Muscle of leg (tissue), 3 donors: ENCODE measurements at regions not wholly inside any gene's neighbourhood (a gene's known extent, or its start where the extent isn't known, plus 50 kb on each side); places are given as distances from the start of the nearest gene placed in this dataset.

Experiments used
- DNase-seq: peaks from one replicate; pipeline ENCODE4 v3.0.0; 2013
- H3K27ac ChIP-seq: one replicate; pipeline ENCODE4 v1.5.1; 2013; ENCODE audit warnings: mild to moderate bottlenecking, low read length, control low read depth
- H3K27me3 ChIP-seq: one replicate; pipeline ENCODE4 v1.6.1; 2013; ENCODE audit warnings: low read length; ENCODE audit not compliant: control insufficient read depth, insufficient read depth
- H3K36me3 ChIP-seq: one replicate; pipeline ENCODE4 v1.6.1; 2013; ENCODE audit warnings: low read length; ENCODE audit not compliant: control insufficient read depth, insufficient read depth
- H3K4me1 ChIP-seq: one replicate; pipeline ENCODE4 v1.6.1; 2013; ENCODE audit warnings: low read length; ENCODE audit not compliant: control insufficient read depth, insufficient read depth
- H3K4me3 ChIP-seq: one replicate; pipeline ENCODE4 v1.5.1; 2013; ENCODE audit warnings: low read length, control low read depth
- H3K9me3 ChIP-seq: replicated peaks from 2 replicates; pipeline ENCODE4 v1.6.1; 2013; ENCODE audit warnings: low read depth, low read length; ENCODE audit not compliant: control insufficient read depth
- WGBS: methylation state at CpG from one replicate; pipeline ENCODE4 v1.1.5; 2013; ENCODE audit warnings: missing lambda C conversion rate; ENCODE audit not compliant: insufficient coverage; 5-methylcytosine and 5-hydroxymethylcytosine counted together

DNA sequence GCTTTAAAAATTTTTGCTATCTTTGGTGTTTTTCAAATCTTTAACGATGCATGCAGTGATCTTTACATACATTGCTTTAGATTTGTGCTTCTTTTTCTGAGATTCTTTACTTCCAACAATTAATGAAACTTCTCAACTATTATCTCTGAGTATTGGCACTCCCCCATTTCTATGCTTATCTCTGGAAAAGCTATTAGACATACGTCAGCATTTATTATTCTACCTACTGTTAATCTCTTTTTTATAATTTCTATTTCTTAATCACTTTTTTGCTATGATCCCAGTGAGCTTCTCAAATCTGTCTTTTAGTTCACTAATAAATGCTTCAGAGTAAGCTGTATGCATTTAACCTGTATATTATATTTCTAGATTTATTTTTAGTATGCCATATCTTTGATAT, 264.2 kb upstream of the TFAP2D start:
- no peaks in the 10 kb centered on the region for H3K27me3 ChIP-seq
- no peaks in the 10 kb centered on the region for H3K9me3 ChIP-seq
- H3K4me1 ChIP-seq = no peaks in the 10 kb centered on the region
- H3K36me3 ChIP-seq = no peaks in the 10 kb centered on the region
- H3K27ac ChIP-seq = no peak overlapping the region
- no peak overlapping the region for H3K4me3 ChIP-seq
- no CpG with 5 or more reads among the region's 2 CpGs for WGBS
- DNase-seq = no peak

DNA sequence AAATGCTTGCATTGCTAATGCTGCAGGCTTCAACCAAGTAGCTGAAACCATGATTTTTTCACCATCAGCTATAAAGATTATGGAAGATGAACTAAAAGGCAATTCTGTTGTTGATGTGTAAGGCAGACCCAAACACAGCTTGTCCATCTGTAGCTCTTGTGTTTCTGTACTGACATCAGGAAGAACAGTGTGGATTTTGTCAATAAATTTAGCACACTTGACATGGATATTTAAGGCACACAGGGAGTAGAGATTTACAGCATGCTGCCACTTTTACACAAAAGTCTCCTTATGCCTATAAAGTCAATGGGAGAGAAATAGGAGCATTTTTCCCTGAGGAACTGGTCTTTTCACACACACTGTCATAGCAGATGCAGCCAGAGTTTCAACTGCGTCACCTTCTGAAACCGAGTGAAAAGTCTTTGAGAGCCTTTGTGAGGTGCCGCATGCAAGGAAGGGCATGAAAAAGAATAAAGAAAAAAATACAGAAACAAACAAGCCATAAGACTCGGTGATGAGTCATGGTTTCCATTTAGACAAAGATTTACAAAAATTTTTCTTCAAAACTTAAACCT, 261.4 kb upstream of the TFAP2D start:
- no CpG with 5 or more reads among the region's 4 CpGs for WGBS
- no peak for DNase-seq
- H3K27me3 ChIP-seq = no peaks in the 10 kb centered on the region

DNA sequence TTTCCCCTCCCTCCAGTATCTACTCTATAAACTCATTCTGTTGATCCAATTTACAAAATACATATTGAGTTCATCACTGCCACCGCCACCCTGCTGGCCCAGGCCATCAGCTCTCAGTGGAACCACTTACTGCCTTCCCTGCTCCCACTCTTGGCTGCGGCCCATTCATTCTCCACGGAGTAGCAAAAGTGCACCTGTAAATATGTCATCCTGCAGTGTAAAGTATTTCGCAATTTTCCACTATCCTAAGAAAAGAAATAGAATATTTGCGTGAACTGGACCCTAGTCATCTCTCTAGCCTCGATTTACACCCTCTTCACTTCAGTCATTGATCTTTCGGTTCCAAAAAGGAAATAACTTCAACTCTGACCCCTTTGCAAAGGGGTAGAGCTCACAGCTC, 258.3 kb upstream of the TFAP2D start:
- DNase-seq = peak; percentile 6
- Histone ChIP-seq H3K9me3 (no peaks in the 10 kb centered on the region), H3K4me3 (no peak overlapping the region), H3K4me1 (no peaks in the 10 kb centered on the region), H3K36me3 (no peaks in the 10 kb centered on the region), H3K27ac (no peak overlapping the region), H3K27me3 (no peaks in the 10 kb centered on the region)
- WGBS = 88% methylated on average over 1 of the region's 7 CpGs

More for the DNA sequence above, 261.4 kb upstream of the TFAP2D start:
- Histone ChIP-seq H3K36me3 (no peaks in the 10 kb centered on the region), H3K4me1 (no peaks in the 10 kb centered on the region), H3K4me3 (no peak overlapping the region), H3K27ac (no peak overlapping the region), H3K9me3 (no peaks in the 10 kb centered on the region)

DNA sequence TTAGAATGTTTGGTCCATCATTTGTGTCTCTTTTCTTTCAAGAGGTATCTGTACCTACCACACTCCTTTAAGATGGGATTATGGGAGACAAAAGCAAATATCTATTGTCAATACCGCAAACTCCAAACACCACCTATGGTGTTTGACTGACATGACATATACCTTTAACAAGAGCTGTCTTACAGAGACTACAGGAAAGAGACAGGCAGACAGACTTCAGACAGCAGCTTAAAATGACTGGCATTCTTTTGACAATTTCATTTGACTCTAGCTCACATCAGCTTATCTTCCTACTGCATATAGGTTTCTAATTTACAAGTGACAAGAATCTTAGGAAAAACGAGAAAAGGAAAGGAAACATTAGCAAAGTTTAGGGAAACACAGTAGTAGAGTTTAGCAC, 256.0 kb upstream of the TFAP2D start:
- H3K4me3 ChIP-seq = no peak overlapping the region
- H3K27ac ChIP-seq = no peak overlapping the region
- WGBS = no CpG with 5 or more reads among the region's 2 CpGs
- H3K36me3 ChIP-seq = no peaks in the 10 kb centered on the region
- no peaks in the 10 kb centered on the region for H3K9me3 ChIP-seq
- no peaks in the 10 kb centered on the region for H3K27me3 ChIP-seq
- no peaks in the 10 kb centered on the region for H3K4me1 ChIP-seq
- no peak for DNase-seq

DNA sequence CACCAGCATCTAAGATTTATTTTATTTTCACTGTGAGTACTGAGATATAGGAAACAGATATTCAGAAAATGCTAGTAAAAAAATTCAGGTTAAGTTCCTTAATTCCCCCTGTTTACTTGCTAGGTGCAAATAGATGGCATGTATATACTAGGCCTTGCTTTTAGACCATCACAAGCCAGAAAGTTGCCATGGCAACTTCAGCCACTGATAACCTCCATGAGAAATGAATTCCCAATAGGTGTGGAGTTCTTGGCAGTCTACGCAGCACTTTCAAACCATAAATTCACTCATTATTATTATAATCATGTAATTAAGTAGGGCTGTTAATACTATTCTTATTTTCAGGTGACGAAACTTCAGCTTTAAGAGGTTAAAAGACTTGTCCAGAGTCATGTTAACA, 251.6 kb upstream of the TFAP2D start:
- Histone ChIP-seq H3K9me3 (no peaks in the 10 kb centered on the region), H3K4me1 (no peaks in the 10 kb centered on the region), H3K27ac (no peak overlapping the region), H3K36me3 (no peaks in the 10 kb centered on the region), H3K4me3 (no peak overlapping the region), H3K27me3 (no peaks in the 10 kb centered on the region)
- no CpG with 5 or more reads among the region's 2 CpGs for WGBS
- no peak for DNase-seq

DNA sequence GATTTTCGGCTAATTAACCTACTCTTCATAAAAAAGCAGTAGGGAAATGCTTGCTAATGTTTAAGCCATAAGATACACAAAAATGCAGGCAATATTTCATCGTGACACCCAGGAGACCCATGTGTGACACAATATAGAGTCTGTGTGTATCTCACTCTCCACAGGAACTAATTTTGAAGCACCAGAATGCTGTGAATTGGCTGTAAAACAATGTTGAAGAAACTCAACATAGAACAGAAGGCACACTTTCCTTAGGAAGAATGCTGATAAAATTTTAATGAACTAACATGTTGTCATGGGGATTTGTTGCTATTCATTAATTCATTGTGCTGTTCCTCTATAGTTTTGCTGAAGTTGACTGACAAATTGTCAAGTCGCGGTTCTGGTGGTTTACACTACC, 249.4 kb upstream of the TFAP2D start:
- WGBS = no CpG with 5 or more reads among the region's 4 CpGs
- no peaks in the 10 kb centered on the region for H3K36me3 ChIP-seq

DNA sequence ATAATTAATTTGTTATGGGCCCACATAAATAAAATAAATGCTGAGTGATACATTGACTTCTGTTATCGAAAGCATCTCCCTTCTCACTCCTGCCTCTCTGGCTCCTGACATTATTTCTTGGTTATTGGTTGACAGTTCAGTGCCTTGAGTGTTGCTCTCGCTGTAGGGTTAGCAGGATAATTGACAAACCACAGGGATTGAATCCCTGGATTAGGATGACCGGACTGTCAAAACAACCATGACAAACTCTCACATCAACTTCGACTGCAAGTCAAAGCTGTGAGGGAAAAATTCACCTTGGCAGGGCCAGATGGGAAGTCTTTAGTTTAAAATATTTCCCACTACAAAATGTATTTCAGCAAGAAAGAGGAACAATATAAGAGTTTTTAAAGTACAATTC, 245.4 kb upstream of the TFAP2D start:
- WGBS = no CpG with 5 or more reads among the region's 4 CpGs
- Histone ChIP-seq H3K27me3 (no peaks in the 10 kb centered on the region), H3K36me3 (no peaks in the 10 kb centered on the region), H3K4me1 (no peaks in the 10 kb centered on the region), H3K27ac (no peak overlapping the region), H3K9me3 (no peaks in the 10 kb centered on the region), H3K4me3 (no peak overlapping the region)
- no peak for DNase-seq

More for the DNA sequence above, 249.4 kb upstream of the TFAP2D start:
- H3K9me3 ChIP-seq = no peaks in the 10 kb centered on the region
- DNase-seq = no peak
- no peak overlapping the region for H3K27ac ChIP-seq
- no peaks in the 10 kb centered on the region for H3K4me1 ChIP-seq
- no peak overlapping the region for H3K4me3 ChIP-seq
- no peaks in the 10 kb centered on the region for H3K27me3 ChIP-seq

DNA sequence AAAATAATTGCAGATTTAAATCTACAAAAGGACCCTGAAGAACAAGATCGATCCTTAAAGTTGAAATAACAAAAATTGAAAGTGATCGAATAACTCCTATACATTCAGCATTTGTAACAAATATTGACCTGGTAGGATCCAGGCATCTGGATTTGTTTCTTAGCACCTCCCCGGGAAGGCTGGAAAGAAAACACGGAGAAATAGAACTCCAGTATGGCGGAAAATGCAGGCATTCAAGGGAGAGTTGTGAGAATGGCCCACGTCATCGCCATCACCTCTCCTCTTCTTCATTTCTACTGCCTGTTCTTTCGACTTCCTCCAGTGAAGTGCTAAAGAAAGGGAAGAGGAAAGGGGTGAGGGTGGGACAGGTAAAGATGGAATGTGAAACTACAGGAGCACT, 242.3 kb upstream of the TFAP2D start:
- Histone ChIP-seq H3K4me3 (no peak overlapping the region), H3K36me3 (no peaks in the 10 kb centered on the region), H3K27me3 (no peaks in the 10 kb centered on the region), H3K4me1 (no peaks in the 10 kb centered on the region), H3K27ac (no peak overlapping the region), H3K9me3 (no peaks in the 10 kb centered on the region)
- no CpG with 5 or more reads among the region's 8 CpGs for WGBS
- DNase-seq = no peak

DNA sequence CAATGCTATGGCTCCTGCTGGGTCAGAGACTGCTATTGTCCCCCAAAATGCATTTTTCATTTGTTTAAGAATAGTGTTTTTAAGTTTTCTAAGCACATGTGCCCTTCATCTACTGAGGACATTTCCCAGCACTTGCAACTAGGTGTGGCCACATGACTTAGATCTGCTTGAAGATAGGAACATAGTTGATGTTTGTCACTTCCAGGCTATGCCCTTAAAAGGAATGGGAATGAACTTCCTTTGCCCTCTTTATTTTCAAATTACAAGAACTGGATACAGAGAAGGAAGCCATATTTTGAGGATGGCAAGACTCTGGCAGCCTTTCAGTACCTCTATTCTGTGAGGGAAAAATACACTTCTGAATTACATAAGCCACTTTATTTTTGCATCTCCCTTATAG, 203.0 kb upstream of the TFAP2D start:
- Histone ChIP-seq H3K4me3 (no peak overlapping the region), H3K27me3 (no peaks in the 10 kb centered on the region), H3K36me3 (no peaks in the 10 kb centered on the region), H3K4me1 (no peaks in the 10 kb centered on the region), H3K27ac (no peak overlapping the region), H3K9me3 (no peaks in the 10 kb centered on the region)
- DNase-seq = no peak

DNA sequence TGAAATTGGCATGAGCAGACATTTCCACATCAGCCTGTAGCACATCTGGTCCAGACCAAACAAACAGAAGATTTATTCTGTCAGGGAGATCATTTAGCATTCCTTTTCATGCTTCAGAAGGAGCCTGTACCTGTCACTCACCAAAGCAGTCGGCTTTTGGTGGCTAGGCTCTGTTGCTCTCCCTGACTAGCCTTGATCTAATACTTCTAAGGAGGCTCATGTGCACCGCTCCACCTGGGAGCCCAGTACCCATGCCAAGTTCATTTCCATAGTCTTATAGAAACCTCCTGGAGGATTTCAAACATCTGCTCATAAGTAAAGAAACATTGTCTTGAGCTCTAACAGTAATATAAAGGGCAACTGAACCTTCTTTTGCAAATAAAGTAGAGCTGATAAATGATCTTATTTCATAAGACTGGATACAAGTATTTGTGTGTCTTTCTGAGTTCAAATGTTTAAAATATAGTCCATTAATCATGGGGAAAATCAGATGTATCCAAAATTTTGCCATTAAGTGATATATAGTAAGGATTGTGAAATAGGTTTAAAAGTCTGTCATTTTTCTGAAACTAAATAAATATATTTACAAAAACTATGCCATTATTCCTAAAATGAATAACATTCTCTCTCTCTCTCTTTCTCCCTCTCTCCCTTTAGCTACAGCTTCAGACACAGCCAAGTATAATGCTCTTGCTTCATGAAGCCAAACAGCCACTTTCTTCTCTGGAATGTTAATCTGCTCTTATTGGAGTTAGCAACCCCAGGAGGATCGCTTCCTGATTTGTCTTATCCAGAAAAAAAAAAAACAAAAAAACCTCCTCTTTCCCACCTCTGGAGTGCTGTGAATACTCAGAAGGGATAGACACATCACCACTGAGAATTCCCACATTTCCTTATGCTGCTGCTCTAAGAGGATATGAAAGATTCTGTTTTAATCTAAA, 192.7 kb upstream of the TFAP2D start:
- 15% methylated on average over 1 of the region's 3 CpGs for WGBS
- no peaks in the 10 kb centered on the region for H3K27me3 ChIP-seq
- DNase-seq = peak; percentile 26

More for the DNA sequence above, 192.7 kb upstream of the TFAP2D start:
- Histone ChIP-seq H3K36me3 (no peaks in the 10 kb centered on the region), H3K27ac (no peak overlapping the region), H3K9me3 (no peaks in the 10 kb centered on the region), H3K4me3 (no peak overlapping the region), H3K4me1 (peaks cover 2% of the 10 kb centered on the region)
